ENCODE measurements at regions not wholly inside any gene's neighbourhood (a gene's known extent, or its start where the extent isn't known, plus 50 kb on each side); places are given as distances from the start of the nearest gene placed in this dataset.

DNA sequence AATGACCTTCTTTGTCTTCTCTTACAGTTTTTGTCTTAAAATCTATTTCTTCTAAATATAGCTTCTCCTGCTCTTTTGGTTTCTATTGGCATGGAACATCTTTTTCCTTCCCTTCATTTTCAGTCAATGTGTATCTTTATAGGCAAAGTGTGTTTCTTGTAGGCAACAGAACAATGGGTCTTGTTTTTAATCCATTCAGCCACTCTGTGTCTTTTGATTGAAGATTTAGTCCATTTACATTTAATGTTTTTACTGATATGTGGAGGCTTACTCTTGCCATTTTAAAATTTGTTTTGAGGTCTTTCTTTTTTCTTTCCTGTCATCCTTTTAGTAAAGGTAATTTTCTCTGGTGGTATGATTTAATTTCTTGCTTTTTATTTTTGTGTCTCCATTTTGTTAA is 271.2 kb upstream of the ZP4 start:
- H3K36me3 ChIP-seq (ENCODE audit: control insufficient read depth, insufficient read depth, low read length) = no peaks in the 10 kb centered on the region
- H3K27me3 ChIP-seq (ENCODE audit: control insufficient read depth, insufficient read depth, low read length) = no peaks in the 10 kb centered on the region
- FAIRE-seq (no peak), DNase-seq (ENCODE audit: low read depth) (no peak)
- TF ChIP-seq, protein P1, sequence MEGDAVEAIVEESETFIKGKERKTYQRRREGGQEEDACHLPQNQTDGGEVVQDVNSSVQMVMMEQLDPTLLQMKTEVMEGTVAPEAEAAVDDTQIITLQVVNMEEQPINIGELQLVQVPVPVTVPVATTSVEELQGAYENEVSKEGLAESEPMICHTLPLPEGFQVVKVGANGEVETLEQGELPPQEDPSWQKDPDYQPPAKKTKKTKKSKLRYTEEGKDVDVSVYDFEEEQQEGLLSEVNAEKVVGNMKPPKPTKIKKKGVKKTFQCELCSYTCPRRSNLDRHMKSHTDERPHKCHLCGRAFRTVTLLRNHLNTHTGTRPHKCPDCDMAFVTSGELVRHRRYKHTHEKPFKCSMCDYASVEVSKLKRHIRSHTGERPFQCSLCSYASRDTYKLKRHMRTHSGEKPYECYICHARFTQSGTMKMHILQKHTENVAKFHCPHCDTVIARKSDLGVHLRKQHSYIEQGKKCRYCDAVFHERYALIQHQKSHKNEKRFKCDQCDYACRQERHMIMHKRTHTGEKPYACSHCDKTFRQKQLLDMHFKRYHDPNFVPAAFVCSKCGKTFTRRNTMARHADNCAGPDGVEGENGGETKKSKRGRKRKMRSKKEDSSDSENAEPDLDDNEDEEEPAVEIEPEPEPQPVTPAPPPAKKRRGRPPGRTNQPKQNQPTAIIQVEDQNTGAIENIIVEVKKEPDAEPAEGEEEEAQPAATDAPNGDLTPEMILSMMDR (IDR thresholded peaks at IDR 0.05; ENCODE audit: insufficient read depth, low read length, severe bottlenecking) = no peak
- no peak overlapping the region for H3K4me3 ChIP-seq (ENCODE audit: low read depth, low read length)

GRCh38 chr1:238153939-238154338 is 263.2 kb upstream of the ZP4 start:
- TF ChIP-seq, protein P1 (IDR thresholded peaks at IDR 0.05; ENCODE audit: insufficient read depth, low read length, severe bottlenecking) = no peak
- Histone ChIP-seq H3K27me3 (ENCODE audit: control insufficient read depth, insufficient read depth, low read length) (no peaks in the 10 kb centered on the region), H3K4me3 (ENCODE audit: low read depth, low read length) (no peak overlapping the region), H3K36me3 (ENCODE audit: control insufficient read depth, insufficient read depth, low read length) (no peaks in the 10 kb centered on the region)
- FAIRE-seq = no peak
- no peak for DNase-seq (ENCODE audit: low read depth)

GRCh38 chr1:238153253-238153652 is 262.5 kb upstream of the ZP4 start:
- no peaks in the 10 kb centered on the region for H3K27me3 ChIP-seq (ENCODE audit: control insufficient read depth, insufficient read depth, low read length)
- TF ChIP-seq, protein P1 (IDR thresholded peaks at IDR 0.05; ENCODE audit: insufficient read depth, low read length, severe bottlenecking) = no peak
- H3K4me3 ChIP-seq (ENCODE audit: low read depth, low read length) = no peak overlapping the region
- FAIRE-seq = no peak
- no peaks in the 10 kb centered on the region for H3K36me3 ChIP-seq (ENCODE audit: control insufficient read depth, insufficient read depth, low read length)
- DNase-seq (ENCODE audit: low read depth) = no peak

DNA sequence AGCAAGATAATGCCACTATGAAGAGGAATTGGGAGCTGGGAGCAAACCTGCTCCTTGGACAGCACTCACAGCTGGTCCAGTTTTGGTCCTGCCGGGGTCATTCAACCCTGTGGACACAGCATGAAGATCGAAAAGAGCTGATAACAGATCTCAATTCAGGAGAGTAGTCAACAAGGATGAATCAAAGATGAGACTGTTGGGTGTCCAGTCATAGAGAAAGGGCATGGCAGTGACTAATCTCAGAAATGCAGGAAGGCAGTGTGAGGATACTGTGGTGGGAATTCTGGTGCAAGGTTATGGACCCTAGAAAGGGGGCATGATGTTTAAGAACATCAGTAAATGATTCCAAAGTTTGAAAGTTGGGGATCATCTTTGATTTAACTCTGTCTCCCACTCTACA is 261.4 kb upstream of the ZP4 start:
- H3K4me3 ChIP-seq (ENCODE audit: low read depth, low read length) = no peak overlapping the region
- DNase-seq (ENCODE audit: low read depth) (peak; percentile 4), FAIRE-seq (no peak)
- no peaks in the 10 kb centered on the region for H3K27me3 ChIP-seq (ENCODE audit: control insufficient read depth, insufficient read depth, low read length)
- H3K36me3 ChIP-seq (ENCODE audit: control insufficient read depth, insufficient read depth, low read length) = no peaks in the 10 kb centered on the region
- TF ChIP-seq, protein P1 (IDR thresholded peaks at IDR 0.05; ENCODE audit: insufficient read depth, low read length, severe bottlenecking) = no peak

- Histone ChIP-seq H3K27me3 (ENCODE audit: control insufficient read depth, insufficient read depth, low read length) (no peaks in the 10 kb centered on the region), H3K4me3 (ENCODE audit: low read depth, low read length) (no peak overlapping the region), H3K36me3 (ENCODE audit: control insufficient read depth, insufficient read depth, low read length) (no peaks in the 10 kb centered on the region)
- TF ChIP-seq, protein P1 (IDR thresholded peaks at IDR 0.05; ENCODE audit: insufficient read depth, low read length, severe bottlenecking) = no peak
- DNase-seq (ENCODE audit: low read depth) = peak; percentile 1
- FAIRE-seq = no peak
These were observed 252.3 kb upstream of the ZP4 start for GRCh38 chr1:238143038-238143437.

DNA sequence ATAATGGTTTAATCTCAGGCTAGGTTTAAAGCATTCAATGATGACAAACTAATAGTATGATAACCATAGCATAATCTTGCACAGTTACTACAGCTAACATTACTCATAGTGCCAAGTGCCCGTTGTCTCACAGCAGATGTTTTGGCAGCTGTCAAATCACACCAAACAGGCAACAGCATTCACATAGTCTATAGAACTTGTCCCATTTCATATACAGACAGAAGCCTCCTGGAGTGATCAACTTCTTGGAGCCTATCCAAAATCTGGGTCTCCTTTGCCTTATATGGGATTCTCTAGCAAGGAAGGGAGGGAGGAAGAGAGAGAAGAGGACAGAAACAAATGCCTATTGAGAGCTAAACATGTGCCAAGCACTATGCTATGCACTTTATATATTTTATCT is 250.6 kb upstream of the ZP4 start:
- H3K36me3 ChIP-seq (ENCODE audit: control insufficient read depth, insufficient read depth, low read length) = no peaks in the 10 kb centered on the region
- FAIRE-seq (no peak), DNase-seq (ENCODE audit: low read depth) (no peak)
- no peak overlapping the region for H3K4me3 ChIP-seq (ENCODE audit: low read depth, low read length)
- TF ChIP-seq, protein P1 (IDR thresholded peaks at IDR 0.05; ENCODE audit: insufficient read depth, low read length, severe bottlenecking) = no peak
- no peaks in the 10 kb centered on the region for H3K27me3 ChIP-seq (ENCODE audit: control insufficient read depth, insufficient read depth, low read length)
